ENCODE measurements at regions not wholly inside any gene's neighbourhood (a gene's known extent, or its start where the extent isn't known, plus 50 kb on each side); places are given as distances from the start of the nearest gene placed in this dataset.

GRCh38 chr2:3986063-3986462 lies 282.7 kb downstream of the DCDC2C start:
- Mint-ChIP-seq H3K27ac (ENCODE audit: unreplicated experiment) (no peak overlapping the region), H3K4me3 (ENCODE audit: unreplicated experiment) (no peak overlapping the region), H3K9me3 (ENCODE audit: unreplicated experiment) (peaks cover 2% of the 10 kb centered on the region), H3K36me3 (ENCODE audit: unreplicated experiment) (peaks cover 9% of the 10 kb centered on the region), H3K27me3 (ENCODE audit: unreplicated experiment) (no peaks in the 10 kb centered on the region), H3K4me1 (ENCODE audit: low read depth, unreplicated experiment) (no peaks in the 10 kb centered on the region)
- TF ChIP-seq CTCF (IDR thresholded peaks at IDR 0.05; ENCODE audit: partially characterized antibody, unreplicated experiment): no peak
- DNase-seq: no peak

- H3K4me1 Mint-ChIP-seq (ENCODE audit: low read depth, unreplicated experiment): no peaks in the 10 kb centered on the region
- peaks cover 2% of the 10 kb centered on the region for H3K9me3 Mint-ChIP-seq (ENCODE audit: unreplicated experiment)
- H3K27me3 Mint-ChIP-seq (ENCODE audit: unreplicated experiment): no peaks in the 10 kb centered on the region
- no peak for TF ChIP-seq CTCF (IDR thresholded peaks at IDR 0.05; ENCODE audit: partially characterized antibody, unreplicated experiment)
- DNase-seq: no peak
- peaks cover 9% of the 10 kb centered on the region for H3K36me3 Mint-ChIP-seq (ENCODE audit: unreplicated experiment)
- H3K27ac Mint-ChIP-seq (ENCODE audit: unreplicated experiment): no peak overlapping the region
- no peak overlapping the region for H3K4me3 Mint-ChIP-seq (ENCODE audit: unreplicated experiment)
These were observed 283.3 kb downstream of the DCDC2C start for GRCh38 chr2:3986530-3987258.

GRCh38 chr2:4002841-4003403 lies 299.5 kb downstream of the DCDC2C start:
- Mint-ChIP-seq H3K4me1 (ENCODE audit: low read depth, unreplicated experiment) (no peaks in the 10 kb centered on the region), H3K27ac (ENCODE audit: unreplicated experiment) (no peak overlapping the region), H3K27me3 (ENCODE audit: unreplicated experiment) (peaks cover 2% of the 10 kb centered on the region), H3K36me3 (ENCODE audit: unreplicated experiment) (peaks cover 8% of the 10 kb centered on the region), H3K9me3 (ENCODE audit: unreplicated experiment) (peaks cover 2% of the 10 kb centered on the region), H3K4me3 (ENCODE audit: unreplicated experiment) (no peak overlapping the region)
- no peak for TF ChIP-seq CTCF (IDR thresholded peaks at IDR 0.05; ENCODE audit: partially characterized antibody, unreplicated experiment)
- DNase-seq: no peak

- Mint-ChIP-seq H3K36me3 (ENCODE audit: unreplicated experiment) (peaks cover 11% of the 10 kb centered on the region), H3K27me3 (ENCODE audit: unreplicated experiment) (peaks cover 2% of the 10 kb centered on the region)
These were observed 308.8 kb downstream of the DCDC2C start for GRCh38 chr2:4012197-4012596.

More at GRCh38 chr2:4012197-4012596, 308.8 kb downstream of the DCDC2C start:
- TF ChIP-seq CTCF (IDR thresholded peaks at IDR 0.05; ENCODE audit: partially characterized antibody, unreplicated experiment): no peak
- Mint-ChIP-seq H3K4me1 (ENCODE audit: low read depth, unreplicated experiment) (no peaks in the 10 kb centered on the region), H3K9me3 (ENCODE audit: unreplicated experiment) (peaks cover 1% of the 10 kb centered on the region), H3K27ac (ENCODE audit: unreplicated experiment) (no peak overlapping the region), H3K4me3 (ENCODE audit: unreplicated experiment) (no peak overlapping the region)
- no peak for DNase-seq
